WTC11 (cell line): ENCODE measurements at regions not wholly inside any gene's neighbourhood (a gene's known extent, or its start where the extent isn't known, plus 50 kb on each side); places are given as distances from the start of the nearest gene placed in this dataset.
A peak's percentile ranks its signal among the peaks of the same experiment; 100 is the strongest.

ENCODE experiments used
- ATAC-seq: fragments of 200-7000 bp; cut with Tn5 transposase; 2 replicates; pipeline ENCODE4 v1.10.0; 2021; ENCODE audit warnings: mild to moderate bottlenecking, moderate library complexity
- CTCF ChIA-PET: fragments of 300-600 bp; sonication (Branson Sonifier 250); formaldehyde crosslinking; loops from one replicate; lab custom pipeline; 2021; ENCODE audit warnings: antibody characterized with exemption; lab: Charles Lee
- POLR2A ChIA-PET: fragments of 350-600 bp; sonication (Branson Sonifier 250); formaldehyde crosslinking; loops from one replicate; lab custom pipeline; 2021; ENCODE audit warnings: antibody characterized with exemption; lab: Charles Lee
- DNase-seq: peaks from one replicate; pipeline ENCODE4 v3.0.0; 2021; ENCODE audit warnings: low spot score
- H3K27ac Mint-ChIP-seq: 2 replicates; pipeline ENCODE4 v1.8.0; 2021; ENCODE audit warnings: mixed read lengths
- H3K27me3 Mint-ChIP-seq: 2 replicates; pipeline ENCODE4 v1.8.0; 2021; ENCODE audit warnings: low read depth, mild to moderate bottlenecking, moderate library complexity, mixed read lengths
- H3K36me3 Mint-ChIP-seq: 2 replicates; pipeline ENCODE4 v1.8.0; 2021; ENCODE audit warnings: mixed read lengths
- H3K4me1 Mint-ChIP-seq: 2 replicates; pipeline ENCODE4 v1.8.0; 2022; ENCODE audit warnings: mixed read lengths
- H3K4me3 Mint-ChIP-seq: 2 replicates; pipeline ENCODE4 v1.8.0; 2021; ENCODE audit warnings: mild to moderate bottlenecking, moderate library complexity, mixed read lengths
- H3K9me3 Mint-ChIP-seq: 2 replicates; pipeline ENCODE4 v1.8.0; 2021; ENCODE audit warnings: mixed read lengths
- ATF1 ChIP-seq: sonication (generic); formaldehyde crosslinking; IDR thresholded peaks from 2 replicates; pipeline ENCODE4 v1.8.1; 2023; ENCODE audit warnings: mild to moderate bottlenecking, moderate library complexity, missing genetic modification reagents
- CBFB ChIP-seq: sonication (generic); formaldehyde crosslinking; IDR thresholded peaks from 2 replicates; pipeline ENCODE4 v1.8.1; 2022; ENCODE audit warnings: mild to moderate bottlenecking, low read depth, missing genetic modification reagents
- EMX1 ChIP-seq: fragments of 250-450 bp; sonication (Bioruptor Pico); IDR thresholded peaks from 2 replicates; pipeline ENCODE4 v1.8.0; 2021; ENCODE audit warnings: mild to moderate bottlenecking
- ETV6 ChIP-seq: sonication (generic); formaldehyde crosslinking; IDR thresholded peaks from 2 replicates; pipeline ENCODE4 v1.8.1; 2022; ENCODE audit warnings: mild to moderate bottlenecking, missing genetic modification reagents
- FOXP1 ChIP-seq: sonication (generic); formaldehyde crosslinking; IDR thresholded peaks from 2 replicates; pipeline ENCODE4 v1.8.0; 2022; ENCODE audit warnings: missing genetic modification reagents, mild to moderate bottlenecking, moderate library complexity, borderline replicate concordance
- GRHL2 ChIP-seq: fragments of 250-450 bp; sonication (Bioruptor Pico); IDR thresholded peaks from 2 replicates; pipeline ENCODE4 v1.8.0; 2022; ENCODE audit warnings: mild to moderate bottlenecking, moderate library complexity; ENCODE audit not compliant: insufficient replicate concordance, severe bottlenecking
- HMGA2 ChIP-seq: fragments of 250-450 bp; sonication (Bioruptor Pico); IDR thresholded peaks from 2 replicates; pipeline ENCODE4 v1.4.0; 2021; ENCODE audit warnings: mild to moderate bottlenecking, moderate library complexity
- MYBL2 ChIP-seq: sonication (generic); formaldehyde crosslinking; IDR thresholded peaks from 2 replicates; pipeline ENCODE4 v1.8.1; 2023; ENCODE audit warnings: mild to moderate bottlenecking, moderate library complexity, missing genetic modification reagents
- OVOL2 ChIP-seq: fragments of 250-450 bp; sonication (Bioruptor Pico); IDR thresholded peaks from 2 replicates; pipeline ENCODE4 v1.9.0; 2021; ENCODE audit warnings: mild to moderate bottlenecking, borderline replicate concordance
- PRRX2 ChIP-seq: fragments of 250-450 bp; sonication (Bioruptor Pico); IDR thresholded peaks from 2 replicates; pipeline ENCODE4 v1.8.0; 2021; ENCODE audit warnings: mild to moderate bottlenecking
- SMAD3 ChIP-seq: sonication (generic); formaldehyde crosslinking; IDR thresholded peaks from 2 replicates; pipeline ENCODE4 v1.8.0; 2022; ENCODE audit warnings: missing genetic modification reagents, mild to moderate bottlenecking, borderline replicate concordance
- TCF7 ChIP-seq: sonication (generic); formaldehyde crosslinking; IDR thresholded peaks from 2 replicates; pipeline ENCODE4 v1.8.0; 2022; ENCODE audit warnings: mild to moderate bottlenecking, low read depth, missing genetic modification reagents, moderate library complexity
- TEAD1 ChIP-seq: sonication (generic); formaldehyde crosslinking; IDR thresholded peaks from 2 replicates; pipeline ENCODE4 v1.8.0; 2022; ENCODE audit warnings: mild to moderate bottlenecking, missing genetic modification reagents
- ZNF121 ChIP-seq: sonication (generic); formaldehyde crosslinking; IDR thresholded peaks from 2 replicates; pipeline ENCODE4 v1.8.0; 2023; ENCODE audit warnings: missing genetic modification reagents
- ZNF219 ChIP-seq: sonication (generic); formaldehyde crosslinking; IDR thresholded peaks from 2 replicates; pipeline ENCODE4 v1.8.0; 2023; ENCODE audit warnings: missing genetic modification reagents, mild to moderate bottlenecking, borderline replicate concordance
- TF ChIP-seq, protein P1 (sequence below): sonication (generic); formaldehyde crosslinking; conservative IDR thresholded peaks from 2 replicates; pipeline ENCODE4 v1.8.1; 2023; ENCODE audit warnings: mild to moderate bottlenecking, low read depth, missing genetic modification reagents, moderate library complexity
- TF ChIP-seq, protein P2 (sequence below): fragments of 250-450 bp; sonication (Bioruptor Pico); IDR thresholded peaks from 2 replicates; pipeline ENCODE4 v1.9.0; 2021; ENCODE audit warnings: mild to moderate bottlenecking
- TF ChIP-seq, protein P3 (sequence below): fragments of 200-600 bp; IDR thresholded peaks from 2 replicates; pipeline ENCODE4 v1.8.0; 2022; ENCODE audit warnings: antibody characterized with exemption
- TF ChIP-seq, protein P4 (sequence below): sonication (generic); formaldehyde crosslinking; conservative IDR thresholded peaks from 2 replicates; pipeline ENCODE4 v1.8.1; 2022; ENCODE audit warnings: mild to moderate bottlenecking, missing genetic modification reagents
- TF ChIP-seq, protein P5 (sequence below): fragments of 250-450 bp; sonication (Bioruptor Pico); IDR thresholded peaks from 2 replicates; pipeline ENCODE4 v1.9.0; 2021; ENCODE audit warnings: mild to moderate bottlenecking
- TF ChIP-seq, protein P6 (sequence below): sonication (generic); formaldehyde crosslinking; IDR thresholded peaks from 2 replicates; pipeline ENCODE4 v1.8.1; 2022; ENCODE audit warnings: missing genetic modification reagents, borderline replicate concordance

DNA sequence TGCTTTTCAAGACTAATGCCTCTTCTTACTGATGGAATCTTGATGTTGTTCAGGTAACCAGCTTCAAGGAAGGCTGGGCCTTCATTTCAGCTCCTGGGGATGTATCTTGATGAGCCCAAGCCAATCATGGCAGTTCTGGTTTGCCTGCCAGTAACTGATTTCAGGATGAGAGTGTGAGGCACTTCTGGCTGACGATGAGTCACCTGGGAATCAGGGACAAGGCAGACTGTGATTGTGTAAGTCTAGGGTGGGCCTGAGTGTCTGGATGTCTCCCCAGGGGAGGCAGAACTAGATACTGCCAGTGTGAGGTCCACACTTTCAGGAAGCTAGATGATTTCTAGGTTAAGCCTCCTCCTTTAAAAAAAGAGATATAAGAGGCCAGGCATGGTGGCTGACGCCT is 77.3 kb upstream of the KL start (continued):
- TF ChIP-seq GRHL2 (CRISPR knock-in tag) (no peak), ZNF219 (CRISPR knock-in tag) (no peak)

DNA sequence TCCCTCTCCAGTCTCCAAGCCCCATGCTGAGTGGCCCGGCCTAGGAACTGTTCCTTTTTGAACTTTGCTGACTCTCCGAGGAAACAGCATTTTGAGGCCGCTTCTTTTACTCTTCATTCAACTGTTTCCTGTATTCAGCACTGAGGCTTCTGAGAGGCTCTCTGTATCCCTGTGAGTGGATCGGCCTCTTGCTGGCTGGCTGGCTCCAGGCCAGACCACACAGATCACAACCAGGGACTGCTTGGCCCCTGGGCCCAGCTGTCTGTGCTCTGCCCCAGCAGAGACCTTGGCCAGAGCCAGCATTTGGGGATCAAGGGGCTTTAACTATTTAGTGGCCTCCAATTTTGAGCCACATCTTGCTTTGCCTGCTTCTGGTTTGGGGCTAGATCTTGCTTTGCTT is 75.6 kb upstream of the KL start:
- ChIA-PET CTCF (no interaction called here), POLR2A (no interaction called here)
- DNase-seq (no peak), ATAC-seq (peak; percentile 24; the same call in 1 of the 2 replicates)
- TF ChIP-seq, protein P1, sequence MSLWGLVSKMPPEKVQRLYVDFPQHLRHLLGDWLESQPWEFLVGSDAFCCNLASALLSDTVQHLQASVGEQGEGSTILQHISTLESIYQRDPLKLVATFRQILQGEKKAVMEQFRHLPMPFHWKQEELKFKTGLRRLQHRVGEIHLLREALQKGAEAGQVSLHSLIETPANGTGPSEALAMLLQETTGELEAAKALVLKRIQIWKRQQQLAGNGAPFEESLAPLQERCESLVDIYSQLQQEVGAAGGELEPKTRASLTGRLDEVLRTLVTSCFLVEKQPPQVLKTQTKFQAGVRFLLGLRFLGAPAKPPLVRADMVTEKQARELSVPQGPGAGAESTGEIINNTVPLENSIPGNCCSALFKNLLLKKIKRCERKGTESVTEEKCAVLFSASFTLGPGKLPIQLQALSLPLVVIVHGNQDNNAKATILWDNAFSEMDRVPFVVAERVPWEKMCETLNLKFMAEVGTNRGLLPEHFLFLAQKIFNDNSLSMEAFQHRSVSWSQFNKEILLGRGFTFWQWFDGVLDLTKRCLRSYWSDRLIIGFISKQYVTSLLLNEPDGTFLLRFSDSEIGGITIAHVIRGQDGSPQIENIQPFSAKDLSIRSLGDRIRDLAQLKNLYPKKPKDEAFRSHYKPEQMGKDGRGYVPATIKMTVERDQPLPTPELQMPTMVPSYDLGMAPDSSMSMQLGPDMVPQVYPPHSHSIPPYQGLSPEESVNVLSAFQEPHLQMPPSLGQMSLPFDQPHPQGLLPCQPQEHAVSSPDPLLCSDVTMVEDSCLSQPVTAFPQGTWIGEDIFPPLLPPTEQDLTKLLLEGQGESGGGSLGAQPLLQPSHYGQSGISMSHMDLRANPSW (CRISPR knock-in tag), result no peak
- TF ChIP-seq ATF1 (CRISPR knock-in tag) (no peak), OVOL2 (CRISPR knock-in tag) (no peak), EMX1 (CRISPR knock-in tag) (no peak), MYBL2 (CRISPR knock-in tag) (no peak), PRRX2 (no peak)
- TF ChIP-seq, protein P2, sequence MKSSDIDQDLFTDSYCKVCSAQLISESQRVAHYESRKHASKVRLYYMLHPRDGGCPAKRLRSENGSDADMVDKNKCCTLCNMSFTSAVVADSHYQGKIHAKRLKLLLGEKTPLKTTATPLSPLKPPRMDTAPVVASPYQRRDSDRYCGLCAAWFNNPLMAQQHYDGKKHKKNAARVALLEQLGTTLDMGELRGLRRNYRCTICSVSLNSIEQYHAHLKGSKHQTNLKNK (CRISPR knock-in tag), result no peak
- no peak overlapping the region for H3K27ac Mint-ChIP-seq
- no peaks in the 10 kb centered on the region; the same call in 1 of the 2 replicates for H3K27me3 Mint-ChIP-seq
- H3K9me3 Mint-ChIP-seq, result peaks cover 22% of the 10 kb centered on the region
- no peak overlapping the region for H3K4me3 Mint-ChIP-seq
- 0 out of 2 replicates have a peak, but pooled peaks cover 2% of the 10 kb centered on the region for H3K36me3 Mint-ChIP-seq
- no peaks in the 10 kb centered on the region for H3K4me1 Mint-ChIP-seq

DNA sequence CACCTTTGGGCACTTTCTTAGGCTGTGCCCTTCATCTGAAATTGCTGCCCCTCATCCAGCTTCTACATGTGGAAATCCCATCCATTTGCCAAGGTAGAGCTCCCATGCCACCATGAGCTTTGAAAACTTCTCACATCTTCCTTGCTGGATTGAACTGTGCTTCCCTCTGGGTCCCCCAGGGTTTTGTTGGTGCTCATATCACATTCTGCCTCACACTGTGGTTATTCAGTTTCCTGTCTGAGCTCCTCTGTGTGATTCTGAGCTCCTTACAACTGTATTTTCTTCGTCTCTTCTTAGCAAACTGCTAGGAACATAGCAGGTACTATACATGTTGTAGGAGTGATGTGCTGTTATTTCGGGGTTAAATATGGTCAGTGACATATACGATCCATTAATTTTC is 74.9 kb upstream of the KL start:
- H3K4me1 Mint-ChIP-seq, result no peaks in the 10 kb centered on the region
- peaks cover 22% of the 10 kb centered on the region for H3K9me3 Mint-ChIP-seq
- H3K27ac Mint-ChIP-seq, result no peak overlapping the region
- no peak for ATAC-seq
- no peak overlapping the region for H3K4me3 Mint-ChIP-seq
- TF ChIP-seq, protein P3, sequence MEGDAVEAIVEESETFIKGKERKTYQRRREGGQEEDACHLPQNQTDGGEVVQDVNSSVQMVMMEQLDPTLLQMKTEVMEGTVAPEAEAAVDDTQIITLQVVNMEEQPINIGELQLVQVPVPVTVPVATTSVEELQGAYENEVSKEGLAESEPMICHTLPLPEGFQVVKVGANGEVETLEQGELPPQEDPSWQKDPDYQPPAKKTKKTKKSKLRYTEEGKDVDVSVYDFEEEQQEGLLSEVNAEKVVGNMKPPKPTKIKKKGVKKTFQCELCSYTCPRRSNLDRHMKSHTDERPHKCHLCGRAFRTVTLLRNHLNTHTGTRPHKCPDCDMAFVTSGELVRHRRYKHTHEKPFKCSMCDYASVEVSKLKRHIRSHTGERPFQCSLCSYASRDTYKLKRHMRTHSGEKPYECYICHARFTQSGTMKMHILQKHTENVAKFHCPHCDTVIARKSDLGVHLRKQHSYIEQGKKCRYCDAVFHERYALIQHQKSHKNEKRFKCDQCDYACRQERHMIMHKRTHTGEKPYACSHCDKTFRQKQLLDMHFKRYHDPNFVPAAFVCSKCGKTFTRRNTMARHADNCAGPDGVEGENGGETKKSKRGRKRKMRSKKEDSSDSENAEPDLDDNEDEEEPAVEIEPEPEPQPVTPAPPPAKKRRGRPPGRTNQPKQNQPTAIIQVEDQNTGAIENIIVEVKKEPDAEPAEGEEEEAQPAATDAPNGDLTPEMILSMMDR, result no peak
- TF ChIP-seq, protein P4, sequence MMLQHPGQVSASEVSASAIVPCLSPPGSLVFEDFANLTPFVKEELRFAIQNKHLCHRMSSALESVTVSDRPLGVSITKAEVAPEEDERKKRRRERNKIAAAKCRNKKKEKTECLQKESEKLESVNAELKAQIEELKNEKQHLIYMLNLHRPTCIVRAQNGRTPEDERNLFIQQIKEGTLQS (CRISPR knock-in tag), result no peak
- no peak for TF ChIP-seq HMGA2 (CRISPR knock-in tag)
- no peaks in the 10 kb centered on the region; the same call in 1 of the 2 replicates for H3K27me3 Mint-ChIP-seq
- DNase-seq, result no peak
- ChIA-PET POLR2A (no interaction called here), CTCF (no interaction called here)
- 0 out of 2 replicates have a peak, but pooled peaks cover 2% of the 10 kb centered on the region for H3K36me3 Mint-ChIP-seq

DNA sequence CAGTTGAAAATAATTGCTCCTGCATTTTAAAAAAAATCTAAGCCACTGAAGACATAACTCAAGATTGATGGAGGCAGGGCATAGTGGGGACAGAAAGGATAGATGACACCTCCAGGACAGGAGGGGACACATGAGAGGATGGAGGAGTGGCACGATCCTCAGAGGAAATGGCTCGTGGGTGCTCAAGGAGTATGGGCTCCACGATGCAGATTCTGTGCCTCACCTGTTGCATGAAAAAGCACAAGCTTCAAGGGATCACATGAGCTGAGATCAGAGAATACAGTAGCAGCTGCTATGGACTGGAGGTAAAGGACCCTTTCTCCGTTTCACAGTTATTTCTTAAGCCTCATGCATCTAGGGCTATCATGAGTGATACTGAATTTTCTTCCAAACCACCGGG is 69.7 kb upstream of the KL start:
- Mint-ChIP-seq H3K9me3 (peaks cover 5% of the 10 kb centered on the region; the same call in 1 of the 2 replicates), H3K27ac (no peak overlapping the region), H3K27me3 (no peaks in the 10 kb centered on the region; the same call in 1 of the 2 replicates), H3K36me3 (no peaks in the 10 kb centered on the region), H3K4me3 (no peak overlapping the region), H3K4me1 (no peaks in the 10 kb centered on the region)
- ChIA-PET CTCF (no interaction called here), POLR2A (no interaction called here)
- no peak for DNase-seq
- no peak for ATAC-seq
- no peak for TF ChIP-seq SMAD3 (CRISPR knock-in tag)
- TF ChIP-seq ETV6 (CRISPR knock-in tag), result no peak
- no peak for TF ChIP-seq TCF7
- TF ChIP-seq MYBL2 (CRISPR knock-in tag), result no peak
- no peak for TF ChIP-seq TEAD1 (CRISPR knock-in tag)
- TF ChIP-seq, protein P5, sequence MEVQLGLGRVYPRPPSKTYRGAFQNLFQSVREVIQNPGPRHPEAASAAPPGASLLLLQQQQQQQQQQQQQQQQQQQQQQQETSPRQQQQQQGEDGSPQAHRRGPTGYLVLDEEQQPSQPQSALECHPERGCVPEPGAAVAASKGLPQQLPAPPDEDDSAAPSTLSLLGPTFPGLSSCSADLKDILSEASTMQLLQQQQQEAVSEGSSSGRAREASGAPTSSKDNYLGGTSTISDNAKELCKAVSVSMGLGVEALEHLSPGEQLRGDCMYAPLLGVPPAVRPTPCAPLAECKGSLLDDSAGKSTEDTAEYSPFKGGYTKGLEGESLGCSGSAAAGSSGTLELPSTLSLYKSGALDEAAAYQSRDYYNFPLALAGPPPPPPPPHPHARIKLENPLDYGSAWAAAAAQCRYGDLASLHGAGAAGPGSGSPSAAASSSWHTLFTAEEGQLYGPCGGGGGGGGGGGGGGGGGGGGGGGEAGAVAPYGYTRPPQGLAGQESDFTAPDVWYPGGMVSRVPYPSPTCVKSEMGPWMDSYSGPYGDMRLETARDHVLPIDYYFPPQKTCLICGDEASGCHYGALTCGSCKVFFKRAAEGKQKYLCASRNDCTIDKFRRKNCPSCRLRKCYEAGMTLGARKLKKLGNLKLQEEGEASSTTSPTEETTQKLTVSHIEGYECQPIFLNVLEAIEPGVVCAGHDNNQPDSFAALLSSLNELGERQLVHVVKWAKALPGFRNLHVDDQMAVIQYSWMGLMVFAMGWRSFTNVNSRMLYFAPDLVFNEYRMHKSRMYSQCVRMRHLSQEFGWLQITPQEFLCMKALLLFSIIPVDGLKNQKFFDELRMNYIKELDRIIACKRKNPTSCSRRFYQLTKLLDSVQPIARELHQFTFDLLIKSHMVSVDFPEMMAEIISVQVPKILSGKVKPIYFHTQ (CRISPR knock-in tag), result no peak
- TF ChIP-seq ZNF121 (CRISPR knock-in tag), result no peak
- no peak for TF ChIP-seq FOXP1 (CRISPR knock-in tag)
- TF ChIP-seq, protein P6, sequence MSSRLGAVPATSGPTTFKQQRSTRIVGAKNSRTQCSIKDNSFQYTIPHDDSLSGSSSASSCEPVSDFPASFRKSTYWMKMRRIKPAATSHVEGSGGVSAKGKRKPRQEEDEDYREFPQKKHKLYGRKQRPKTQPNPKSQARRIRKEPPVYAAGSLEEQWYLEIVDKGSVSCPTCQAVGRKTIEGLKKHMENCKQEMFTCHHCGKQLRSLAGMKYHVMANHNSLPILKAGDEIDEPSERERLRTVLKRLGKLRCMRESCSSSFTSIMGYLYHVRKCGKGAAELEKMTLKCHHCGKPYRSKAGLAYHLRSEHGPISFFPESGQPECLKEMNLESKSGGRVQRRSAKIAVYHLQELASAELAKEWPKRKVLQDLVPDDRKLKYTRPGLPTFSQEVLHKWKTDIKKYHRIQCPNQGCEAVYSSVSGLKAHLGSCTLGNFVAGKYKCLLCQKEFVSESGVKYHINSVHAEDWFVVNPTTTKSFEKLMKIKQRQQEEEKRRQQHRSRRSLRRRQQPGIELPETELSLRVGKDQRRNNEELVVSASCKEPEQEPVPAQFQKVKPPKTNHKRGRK (CRISPR knock-in tag), result no peak
- TF ChIP-seq CBFB, result no peak
